H1 (cell line): ENCODE measurements at regions not wholly inside any gene's neighbourhood (a gene's known extent, or its start where the extent isn't known, plus 50 kb on each side); places are given as distances from the start of the nearest gene placed in this dataset.

Experiments
- BCL11A ChIP-seq, 2 experiments: IDR thresholded peaks; one replicate each; pipeline ENCODE4 v1.6.1; 2011; ENCODE audit warnings: low read depth in 2 of 2, low read length in 2 of 2, mild to moderate bottlenecking in 2 of 2
- JUND ChIP-seq: IDR thresholded peaks from 2 replicates; pipeline ENCODE4 v1.6.1; 2011; ENCODE audit warnings: mild to moderate bottlenecking, improper control_type of control experiment, low read length
- TF ChIP-seq, protein P1 (sequence below): fragments of 300-600 bp; sonication (generic); IDR thresholded peaks from 2 replicates; pipeline ENCODE4 v1.7.1; 2012; ENCODE audit warnings: low read length, moderate library complexity, mild to moderate bottlenecking, inconsistent platforms; ENCODE audit not compliant: insufficient replicate concordance

GRCh38 chr7:131899271-131900030 is 343.0 kb upstream of the PODXL start (continued):
- TF ChIP-seq, protein P1, sequence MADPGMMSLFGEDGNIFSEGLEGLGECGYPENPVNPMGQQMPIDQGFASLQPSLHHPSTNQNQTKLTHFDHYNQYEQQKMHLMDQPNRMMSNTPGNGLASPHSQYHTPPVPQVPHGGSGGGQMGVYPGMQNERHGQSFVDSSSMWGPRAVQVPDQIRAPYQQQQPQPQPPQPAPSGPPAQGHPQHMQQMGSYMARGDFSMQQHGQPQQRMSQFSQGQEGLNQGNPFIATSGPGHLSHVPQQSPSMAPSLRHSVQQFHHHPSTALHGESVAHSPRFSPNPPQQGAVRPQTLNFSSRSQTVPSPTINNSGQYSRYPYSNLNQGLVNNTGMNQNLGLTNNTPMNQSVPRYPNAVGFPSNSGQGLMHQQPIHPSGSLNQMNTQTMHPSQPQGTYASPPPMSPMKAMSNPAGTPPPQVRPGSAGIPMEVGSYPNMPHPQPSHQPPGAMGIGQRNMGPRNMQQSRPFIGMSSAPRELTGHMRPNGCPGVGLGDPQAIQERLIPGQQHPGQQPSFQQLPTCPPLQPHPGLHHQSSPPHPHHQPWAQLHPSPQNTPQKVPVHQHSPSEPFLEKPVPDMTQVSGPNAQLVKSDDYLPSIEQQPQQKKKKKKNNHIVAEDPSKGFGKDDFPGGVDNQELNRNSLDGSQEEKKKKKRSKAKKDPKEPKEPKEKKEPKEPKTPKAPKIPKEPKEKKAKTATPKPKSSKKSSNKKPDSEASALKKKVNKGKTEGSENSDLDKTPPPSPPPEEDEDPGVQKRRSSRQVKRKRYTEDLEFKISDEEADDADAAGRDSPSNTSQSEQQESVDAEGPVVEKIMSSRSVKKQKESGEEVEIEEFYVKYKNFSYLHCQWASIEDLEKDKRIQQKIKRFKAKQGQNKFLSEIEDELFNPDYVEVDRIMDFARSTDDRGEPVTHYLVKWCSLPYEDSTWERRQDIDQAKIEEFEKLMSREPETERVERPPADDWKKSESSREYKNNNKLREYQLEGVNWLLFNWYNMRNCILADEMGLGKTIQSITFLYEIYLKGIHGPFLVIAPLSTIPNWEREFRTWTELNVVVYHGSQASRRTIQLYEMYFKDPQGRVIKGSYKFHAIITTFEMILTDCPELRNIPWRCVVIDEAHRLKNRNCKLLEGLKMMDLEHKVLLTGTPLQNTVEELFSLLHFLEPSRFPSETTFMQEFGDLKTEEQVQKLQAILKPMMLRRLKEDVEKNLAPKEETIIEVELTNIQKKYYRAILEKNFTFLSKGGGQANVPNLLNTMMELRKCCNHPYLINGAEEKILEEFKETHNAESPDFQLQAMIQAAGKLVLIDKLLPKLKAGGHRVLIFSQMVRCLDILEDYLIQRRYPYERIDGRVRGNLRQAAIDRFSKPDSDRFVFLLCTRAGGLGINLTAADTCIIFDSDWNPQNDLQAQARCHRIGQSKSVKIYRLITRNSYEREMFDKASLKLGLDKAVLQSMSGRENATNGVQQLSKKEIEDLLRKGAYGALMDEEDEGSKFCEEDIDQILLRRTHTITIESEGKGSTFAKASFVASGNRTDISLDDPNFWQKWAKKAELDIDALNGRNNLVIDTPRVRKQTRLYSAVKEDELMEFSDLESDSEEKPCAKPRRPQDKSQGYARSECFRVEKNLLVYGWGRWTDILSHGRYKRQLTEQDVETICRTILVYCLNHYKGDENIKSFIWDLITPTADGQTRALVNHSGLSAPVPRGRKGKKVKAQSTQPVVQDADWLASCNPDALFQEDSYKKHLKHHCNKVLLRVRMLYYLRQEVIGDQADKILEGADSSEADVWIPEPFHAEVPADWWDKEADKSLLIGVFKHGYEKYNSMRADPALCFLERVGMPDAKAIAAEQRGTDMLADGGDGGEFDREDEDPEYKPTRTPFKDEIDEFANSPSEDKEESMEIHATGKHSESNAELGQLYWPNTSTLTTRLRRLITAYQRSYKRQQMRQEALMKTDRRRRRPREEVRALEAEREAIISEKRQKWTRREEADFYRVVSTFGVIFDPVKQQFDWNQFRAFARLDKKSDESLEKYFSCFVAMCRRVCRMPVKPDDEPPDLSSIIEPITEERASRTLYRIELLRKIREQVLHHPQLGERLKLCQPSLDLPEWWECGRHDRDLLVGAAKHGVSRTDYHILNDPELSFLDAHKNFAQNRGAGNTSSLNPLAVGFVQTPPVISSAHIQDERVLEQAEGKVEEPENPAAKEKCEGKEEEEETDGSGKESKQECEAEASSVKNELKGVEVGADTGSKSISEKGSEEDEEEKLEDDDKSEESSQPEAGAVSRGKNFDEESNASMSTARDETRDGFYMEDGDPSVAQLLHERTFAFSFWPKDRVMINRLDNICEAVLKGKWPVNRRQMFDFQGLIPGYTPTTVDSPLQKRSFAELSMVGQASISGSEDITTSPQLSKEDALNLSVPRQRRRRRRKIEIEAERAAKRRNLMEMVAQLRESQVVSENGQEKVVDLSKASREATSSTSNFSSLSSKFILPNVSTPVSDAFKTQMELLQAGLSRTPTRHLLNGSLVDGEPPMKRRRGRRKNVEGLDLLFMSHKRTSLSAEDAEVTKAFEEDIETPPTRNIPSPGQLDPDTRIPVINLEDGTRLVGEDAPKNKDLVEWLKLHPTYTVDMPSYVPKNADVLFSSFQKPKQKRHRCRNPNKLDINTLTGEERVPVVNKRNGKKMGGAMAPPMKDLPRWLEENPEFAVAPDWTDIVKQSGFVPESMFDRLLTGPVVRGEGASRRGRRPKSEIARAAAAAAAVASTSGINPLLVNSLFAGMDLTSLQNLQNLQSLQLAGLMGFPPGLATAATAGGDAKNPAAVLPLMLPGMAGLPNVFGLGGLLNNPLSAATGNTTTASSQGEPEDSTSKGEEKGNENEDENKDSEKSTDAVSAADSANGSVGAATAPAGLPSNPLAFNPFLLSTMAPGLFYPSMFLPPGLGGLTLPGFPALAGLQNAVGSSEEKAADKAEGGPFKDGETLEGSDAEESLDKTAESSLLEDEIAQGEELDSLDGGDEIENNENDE, result no peak
- no peak for TF ChIP-seq JUND
- no peak for TF ChIP-seq BCL11A (IDR thresholded peaks at IDR 0.05; ENCODE audit: low read depth in 2 of 2, low read length in 2 of 2)
